ENCODE measurements at regions not wholly inside any gene's neighbourhood (a gene's known extent, or its start where the extent isn't known, plus 50 kb on each side); places are given as distances from the start of the nearest gene placed in this dataset.
"Not testable (repeated sequence)": the region's sequence is repeated elsewhere in the genome, so short reads cannot be mapped to it uniquely, and the experiment has no call there.

GRCh38 chrX:35221391-35221790, 278.8 kb downstream of the FAM47B start:
- DNase-seq = not testable (repeated sequence)

- no peak for DNase-seq
These were observed 301.6 kb downstream of the FAM47B start for GRCh38 chrX:35244088-35244741.

- DNase-seq = no peak
These were observed 302.4 kb downstream of the FAM47B start for GRCh38 chrX:35244796-35245508.

GRCh38 chrX:35251226-35251625, 308.6 kb downstream of the FAM47B start:
- no peak for DNase-seq

- no peak for DNase-seq
These were observed 333.5 kb downstream of the FAM47B start for GRCh38 chrX:35276115-35276514.

- DNase-seq = no peak
These were observed 342.8 kb downstream of the FAM47B start for GRCh38 chrX:35285289-35285962.

- no peak for DNase-seq
These were observed 346.1 kb downstream of the FAM47B start for GRCh38 chrX:35288657-35289056.

- no peak for DNase-seq
These were observed 347.4 kb downstream of the FAM47B start for GRCh38 chrX:35289952-35290351.

- DNase-seq = no peak
These were observed 348.4 kb downstream of the FAM47B start for GRCh38 chrX:35291013-35291412.

- no peak for DNase-seq
These were observed 349.9 kb downstream of the FAM47B start for GRCh38 chrX:35292522-35292921.

GRCh38 chrX:35305037-35305436, 362.4 kb downstream of the FAM47B start:
- not testable (repeated sequence) for DNase-seq

GRCh38 chrX:35339796-35340195, 397.2 kb downstream of the FAM47B start:
- no peak for DNase-seq

GRCh38 chrX:35340465-35340864, 397.9 kb downstream of the FAM47B start:
- no peak for DNase-seq

GRCh38 chrX:35351212-35351611, 408.6 kb downstream of the FAM47B start:
- DNase-seq = no peak

- DNase-seq = no peak
These were observed 409.3 kb downstream of the FAM47B start for GRCh38 chrX:35351795-35352483.

GRCh38 chrX:35357656-35358055, 415.1 kb downstream of the FAM47B start:
- no peak for DNase-seq

- no peak for DNase-seq
These were observed 420.3 kb downstream of the FAM47B start for GRCh38 chrX:35362866-35363265.

GRCh38 chrX:35374116-35374515, 424.0 kb upstream of the MAGEB16 start:
- DNase-seq = no peak

- peak; percentile 4 for DNase-seq
These were observed 417.1 kb upstream of the MAGEB16 start for GRCh38 chrX:35380808-35381700.

- not testable (repeated sequence) for DNase-seq
These were observed 416.4 kb upstream of the MAGEB16 start for GRCh38 chrX:35381709-35382108.

GRCh38 chrX:35382966-35383365, 415.2 kb upstream of the MAGEB16 start:
- no peak for DNase-seq

GRCh38 chrX:35392232-35392631, 405.9 kb upstream of the MAGEB16 start:
- no peak for DNase-seq
